A673 (cell line): ENCODE measurements at regions not wholly inside any gene's neighbourhood (a gene's known extent, or its start where the extent isn't known, plus 50 kb on each side); places are given as distances from the start of the nearest gene placed in this dataset.

Source experiments
- BruUV-seq: library from RNA; stranded (reverse); fragments of 400-500 nt; replicated peaks from 2 replicates; lab custom pipeline; 2021; lab: Mats Ljungman, UMichigan
- CTCF ChIA-PET: fragments of 300-600 bp; sonication (Branson Sonifier 250); formaldehyde crosslinking; loops from one replicate; lab custom pipeline; 2022; ENCODE audit warnings: antibody characterized with exemption; lab: Charles Lee
- POLR2A ChIA-PET: fragments of 300-600 bp; sonication (Branson Sonifier 250); formaldehyde crosslinking; loops from one replicate; lab custom pipeline; 2022; ENCODE audit warnings: antibody characterized with exemption; ENCODE audit not compliant: low non-redundant PET; lab: Charles Lee
- DNase-seq: peaks from one replicate; pipeline ENCODE4 v3.0.0-alpha.2; 2015; ENCODE audit warnings: low spot score
- H3K27ac ChIP-seq: fragments of 200-600 bp; sonication (generic); 2 replicates; pipeline ENCODE4 v1.5.1; 2016; ENCODE audit warnings: mixed run types, low read depth, mild to moderate bottlenecking, mixed read lengths, antibody characterized with exemption, low read length; ENCODE audit not compliant: poor library complexity, severe bottlenecking
- H3K27me3 ChIP-seq: fragments of 200-600 bp; sonication (generic); replicated peaks from 2 replicates; pipeline ENCODE4 v1.6.1; 2017; ENCODE audit warnings: mixed run types, low read depth, mild to moderate bottlenecking, mixed read lengths, antibody characterized with exemption, low read length; ENCODE audit not compliant: insufficient read depth, poor library complexity
- H3K36me3 ChIP-seq: fragments of 200-600 bp; sonication (generic); 2 replicates; pipeline ENCODE4 v1.6.1; 2016; ENCODE audit warnings: mixed run types, mild to moderate bottlenecking, mixed read lengths, antibody characterized with exemption, low read length; ENCODE audit not compliant: insufficient read depth, poor library complexity, severe bottlenecking
- H3K4me1 ChIP-seq: fragments of 200-600 bp; sonication (generic); 2 replicates; pipeline ENCODE4 v1.6.1; 2017; ENCODE audit warnings: mixed run types, mild to moderate bottlenecking, mixed read lengths, antibody characterized with exemption, low read length; ENCODE audit not compliant: insufficient read depth, poor library complexity, severe bottlenecking
- H3K4me3 ChIP-seq: fragments of 200-600 bp; sonication (generic); 2 replicates; pipeline ENCODE4 v1.5.1; 2016; ENCODE audit warnings: low read depth, mixed run types, mild to moderate bottlenecking, mixed read lengths, low read length; ENCODE audit not compliant: poor library complexity, severe bottlenecking
- H3K9me3 ChIP-seq: fragments of 200-600 bp; sonication (generic); 2 replicates; pipeline ENCODE4 v1.6.1; 2016; ENCODE audit warnings: mixed run types, low read depth, mild to moderate bottlenecking, mixed read lengths, antibody characterized with exemption, low read length; ENCODE audit not compliant: poor library complexity, severe bottlenecking
- CTCF ChIP-seq: fragments of 300-800, 200-600 bp; sonication (generic); conservative IDR thresholded peaks from 2 replicates; pipeline ENCODE4 v1.5.1; 2017; ENCODE audit warnings: low read depth, mild to moderate bottlenecking, antibody characterized with exemption, low read length, moderate library complexity, mixed read lengths
- EZH2 ChIP-seq: fragments of 200-600 bp; sonication (generic); IDR thresholded peaks from 2 replicates; pipeline ENCODE4 v1.6.1; 2017; ENCODE audit warnings: borderline replicate concordance, low read depth, mild to moderate bottlenecking, mixed read lengths, antibody characterized with exemption, low read length; ENCODE audit not compliant: poor library complexity, severe bottlenecking
- intact Hi-C: fragments of 100-400 bp; cut with micrococcal nuclease; formaldehyde crosslinking; loops from one replicate; pipeline ENCODE4 v1.10.0; 2022; ENCODE audit not compliant: unreplicated experiment

- no TSS peak for BruUV-seq
- intact Hi-C loops = no loop called here
- ChIA-PET POLR2A (no interaction called here), CTCF (no interaction called here)
- Histone ChIP-seq H3K4me3 (no peak overlapping the region), H3K27ac (no peak overlapping the region), H3K36me3 (no peaks in the 10 kb centered on the region), H3K4me1 (no peaks in the 10 kb centered on the region), H3K9me3 (no peaks in the 10 kb centered on the region), H3K27me3 (peaks cover 12% of the 10 kb centered on the region)
- TF ChIP-seq CTCF (no peak), EZH2 (no peak)
- DNase-seq = no peak
These were observed 1377.9 kb downstream of the TBC1D22A start for GRCh38 chr22:48140261-48140813.

- DNase-seq = no peak
- no TSS peak for BruUV-seq
- no peak overlapping the region for H3K4me3 ChIP-seq
- POLR2A ChIA-PET = no interaction called here
- no peaks in the 10 kb centered on the region for H3K9me3 ChIP-seq
- H3K36me3 ChIP-seq = no peaks in the 10 kb centered on the region
- H3K27me3 ChIP-seq = peaks cover 6% of the 10 kb centered on the region
- CTCF ChIA-PET = no interaction called here
- no peaks in the 10 kb centered on the region for H3K4me1 ChIP-seq
- no peak overlapping the region for H3K27ac ChIP-seq
- intact Hi-C loops = no loop called here
- no peak for TF ChIP-seq CTCF
- TF ChIP-seq EZH2 = no peak
These were observed 1377.3 kb downstream of the TBC1D22A start for GRCh38 chr22:48139776-48140175.

GRCh38 chr22:48138855-48139254 is 1376.4 kb downstream of the TBC1D22A start:
- H3K27ac ChIP-seq = no peak overlapping the region

More at GRCh38 chr22:48138855-48139254, 1376.4 kb downstream of the TBC1D22A start:
- no TSS peak for BruUV-seq
- Histone ChIP-seq H3K9me3 (peaks cover 4% of the 10 kb centered on the region), H3K4me3 (no peak overlapping the region), H3K36me3 (no peaks in the 10 kb centered on the region), H3K27me3 (peaks cover 4% of the 10 kb centered on the region), H3K4me1 (no peaks in the 10 kb centered on the region)
- CTCF ChIA-PET = no interaction called here
- TF ChIP-seq EZH2 (no peak), CTCF (no peak)
- POLR2A ChIA-PET = no interaction called here
- DNase-seq = no peak
- intact Hi-C loops = no loop called here
